ENCODE measurements at regions not wholly inside any gene's neighbourhood (a gene's known extent, or its start where the extent isn't known, plus 50 kb on each side); places are given as distances from the start of the nearest gene placed in this dataset.
"Not testable (repeated sequence)": the region's sequence is repeated elsewhere in the genome, so short reads cannot be mapped to it uniquely, and the experiment has no call there.

- Histone ChIP-seq H3K79me2 (ENCODE audit: control insufficient read depth, insufficient read depth, low read length) (no peaks in the 10 kb centered on the region), H4K8ac (ENCODE audit: low read depth, low read length) (no peak overlapping the region), H3K9ac (ENCODE audit: low read length) (no peak overlapping the region), H2BK5ac (ENCODE audit: low read length) (no peak overlapping the region), H3K23ac (ENCODE audit: low read length) (no peak overlapping the region), H3K79me1 (ENCODE audit: low read length) (no peaks in the 10 kb centered on the region), H3K27me3 (ENCODE audit: insufficient read depth, low read length, poor library complexity) (no peaks in the 10 kb centered on the region), H3K18ac (ENCODE audit: low read length) (no peak overlapping the region), H3K36me3 (ENCODE audit: control insufficient read depth, insufficient read depth, low read length) (no peaks in the 10 kb centered on the region), H3K4me2 (ENCODE audit: low read length) (no peak overlapping the region), H3K27ac (ENCODE audit: low read depth, low read length) (no peak overlapping the region), H2BK15ac (replicated peaks; ENCODE audit: low read depth) (no peak overlapping the region), H2BK120ac (ENCODE audit: low read depth, low read length) (no peak overlapping the region), H2AK5ac (ENCODE audit: low read length) (no peak overlapping the region), H3K4me1 (ENCODE audit: control insufficient read depth, low read depth, low read length) (no peaks in the 10 kb centered on the region), H3K56ac (ENCODE audit: low read length) (no peak overlapping the region), H4K5ac (ENCODE audit: low read length) (no peak overlapping the region), H3K4ac (ENCODE audit: low read depth, low read length) (no peak overlapping the region), H3K4me3 (ENCODE audit: low read length) (no peak overlapping the region)
- DNase-seq, result no peak
- no CpG with 5 or more reads among the region's 3 CpGs for WGBS (ENCODE audit: extremely low coverage, insufficient coverage, low lambda C conversion rate)
Observed at GRCh38 chr10:77721815-77722214, 84.2 kb upstream of the KCNMA1 start.

GRCh38 chr10:77718957-77719356 lies 81.3 kb upstream of the KCNMA1 start:
- H3K27me3 ChIP-seq (ENCODE audit: insufficient read depth, low read length, poor library complexity), result no peaks in the 10 kb centered on the region
- H3K27ac ChIP-seq (ENCODE audit: low read depth, low read length), result no peak overlapping the region
- no peaks in the 10 kb centered on the region for H3K36me3 ChIP-seq (ENCODE audit: control insufficient read depth, insufficient read depth, low read length)
- no peak overlapping the region for H2BK120ac ChIP-seq (ENCODE audit: low read depth, low read length)
- H4K8ac ChIP-seq (ENCODE audit: low read depth, low read length), result no peak overlapping the region
- H3K4me3 ChIP-seq (ENCODE audit: low read length), result no peak overlapping the region
- H3K56ac ChIP-seq (ENCODE audit: low read length), result no peak overlapping the region
- H3K4ac ChIP-seq (ENCODE audit: low read depth, low read length), result no peak overlapping the region
- no peak overlapping the region for H3K9ac ChIP-seq (ENCODE audit: low read length)
- no peak overlapping the region for H2BK5ac ChIP-seq (ENCODE audit: low read length)
- no peak overlapping the region for H3K18ac ChIP-seq (ENCODE audit: low read length)
- H2BK15ac ChIP-seq (replicated peaks; ENCODE audit: low read depth), result no peak overlapping the region
- no CpG with 5 or more reads among the region's 2 CpGs for WGBS (ENCODE audit: extremely low coverage, insufficient coverage, low lambda C conversion rate)
- no peak for DNase-seq
- no peak overlapping the region for H2AK5ac ChIP-seq (ENCODE audit: low read length)
- no peak overlapping the region for H3K23ac ChIP-seq (ENCODE audit: low read length)
- no peaks in the 10 kb centered on the region for H3K4me1 ChIP-seq (ENCODE audit: control insufficient read depth, low read depth, low read length)
- no peaks in the 10 kb centered on the region for H3K79me2 ChIP-seq (ENCODE audit: control insufficient read depth, insufficient read depth, low read length)
- no peak overlapping the region for H3K4me2 ChIP-seq (ENCODE audit: low read length)
- no peak overlapping the region for H4K5ac ChIP-seq (ENCODE audit: low read length)
- no peaks in the 10 kb centered on the region for H3K79me1 ChIP-seq (ENCODE audit: low read length)

DNA sequence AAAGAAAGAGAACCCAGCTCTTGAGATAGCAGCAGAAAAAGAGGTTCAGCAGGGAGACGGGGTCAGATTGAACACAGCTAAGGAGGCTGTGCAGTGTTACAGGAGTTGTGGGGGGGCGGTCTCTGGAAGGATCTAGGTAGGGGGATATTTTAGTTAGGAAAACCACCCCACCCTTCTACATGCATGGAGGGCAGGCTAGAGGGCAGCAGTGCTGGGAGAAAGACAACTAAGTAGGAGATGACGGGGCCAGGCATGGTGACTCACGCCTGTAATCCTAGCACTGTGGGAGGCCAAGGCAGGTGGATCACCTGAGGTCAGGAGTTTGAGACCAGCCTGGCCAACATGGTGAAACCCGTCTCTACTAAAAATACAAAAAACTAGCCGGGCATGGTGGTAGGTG lies 80.7 kb upstream of the KCNMA1 start:
- H3K4me1 ChIP-seq (ENCODE audit: control insufficient read depth, low read depth, low read length); H2BK120ac ChIP-seq (ENCODE audit: low read depth, low read length); H3K36me3 ChIP-seq (ENCODE audit: control insufficient read depth, insufficient read depth, low read length); H2BK5ac ChIP-seq (ENCODE audit: low read length); H3K4me3 ChIP-seq (ENCODE audit: low read length); H3K4ac ChIP-seq (ENCODE audit: low read depth, low read length); H2BK15ac ChIP-seq (replicated peaks; ENCODE audit: low read depth); H3K18ac ChIP-seq (ENCODE audit: low read length); H3K23ac ChIP-seq (ENCODE audit: low read length); H3K79me2 ChIP-seq (ENCODE audit: control insufficient read depth, insufficient read depth, low read length); H3K4me2 ChIP-seq (ENCODE audit: low read length); H2AK5ac ChIP-seq (ENCODE audit: low read length); H4K5ac ChIP-seq (ENCODE audit: low read length); H3K27ac ChIP-seq (ENCODE audit: low read depth, low read length); H3K27me3 ChIP-seq (ENCODE audit: insufficient read depth, low read length, poor library complexity); H3K9ac ChIP-seq (ENCODE audit: low read length); H3K79me1 ChIP-seq (ENCODE audit: low read length); H3K56ac ChIP-seq (ENCODE audit: low read length); H4K8ac ChIP-seq (ENCODE audit: low read depth, low read length): not testable (repeated sequence)
- no CpG with 5 or more reads among the region's 6 CpGs for WGBS (ENCODE audit: extremely low coverage, insufficient coverage, low lambda C conversion rate)
- DNase-seq, result peak; percentile 27

DNA sequence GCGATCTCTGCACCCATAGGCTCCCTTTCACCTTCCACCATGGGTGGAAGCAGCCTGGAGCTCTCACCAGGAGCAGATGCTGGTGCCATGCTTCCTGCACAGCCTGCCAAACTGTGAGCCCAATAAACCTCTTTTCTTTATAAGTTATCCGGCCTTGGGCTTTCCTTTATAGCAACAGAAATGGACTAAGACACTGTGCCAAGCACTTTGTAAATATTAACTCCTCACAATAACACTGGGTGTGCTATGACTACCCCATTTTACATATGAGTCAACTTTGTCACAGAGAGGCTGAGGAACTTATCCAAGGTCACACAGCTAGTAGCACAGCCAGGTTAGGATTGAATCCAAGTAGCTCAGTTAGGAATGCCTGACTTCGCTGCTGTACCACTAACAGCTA lies 79.7 kb upstream of the KCNMA1 start:
- no peak overlapping the region for H4K5ac ChIP-seq (ENCODE audit: low read length)
- H3K18ac ChIP-seq (ENCODE audit: low read length), result no peak overlapping the region
- no peak overlapping the region for H3K4me3 ChIP-seq (ENCODE audit: low read length)
- H3K4ac ChIP-seq (ENCODE audit: low read depth, low read length), result no peak overlapping the region
- H2BK5ac ChIP-seq (ENCODE audit: low read length), result no peak overlapping the region
- no peak overlapping the region for H2BK120ac ChIP-seq (ENCODE audit: low read depth, low read length)
- WGBS (ENCODE audit: extremely low coverage, insufficient coverage, low lambda C conversion rate), result no CpG with 5 or more reads among the region's 3 CpGs
- no peaks in the 10 kb centered on the region for H3K79me1 ChIP-seq (ENCODE audit: low read length)
- no peaks in the 10 kb centered on the region for H3K79me2 ChIP-seq (ENCODE audit: control insufficient read depth, insufficient read depth, low read length)
- no peak overlapping the region for H3K56ac ChIP-seq (ENCODE audit: low read length)
- DNase-seq, result no peak
- no peak overlapping the region for H3K23ac ChIP-seq (ENCODE audit: low read length)
- H2BK15ac ChIP-seq (replicated peaks; ENCODE audit: low read depth), result no peak overlapping the region
- H3K27ac ChIP-seq (ENCODE audit: low read depth, low read length), result no peak overlapping the region
- H3K27me3 ChIP-seq (ENCODE audit: insufficient read depth, low read length, poor library complexity), result no peaks in the 10 kb centered on the region
- H3K4me2 ChIP-seq (ENCODE audit: low read length), result no peak overlapping the region
- H3K36me3 ChIP-seq (ENCODE audit: control insufficient read depth, insufficient read depth, low read length), result no peaks in the 10 kb centered on the region
- no peak overlapping the region for H2AK5ac ChIP-seq (ENCODE audit: low read length)
- H3K4me1 ChIP-seq (ENCODE audit: control insufficient read depth, low read depth, low read length), result no peaks in the 10 kb centered on the region
- no peak overlapping the region for H4K8ac ChIP-seq (ENCODE audit: low read depth, low read length)
- H3K9ac ChIP-seq (ENCODE audit: low read length), result no peak overlapping the region

GRCh38 chr10:77716458-77717317 lies 79.1 kb upstream of the KCNMA1 start:
- H3K4me3 ChIP-seq (ENCODE audit: low read length), result no peak overlapping the region
- H3K23ac ChIP-seq (ENCODE audit: low read length), result no peak overlapping the region
- no peak overlapping the region for H3K18ac ChIP-seq (ENCODE audit: low read length)
- no peak overlapping the region for H2BK120ac ChIP-seq (ENCODE audit: low read depth, low read length)
- H3K4ac ChIP-seq (ENCODE audit: low read depth, low read length), result no peak overlapping the region
- H2BK5ac ChIP-seq (ENCODE audit: low read length), result no peak overlapping the region
- H3K9ac ChIP-seq (ENCODE audit: low read length), result no peak overlapping the region
- no peak overlapping the region for H3K56ac ChIP-seq (ENCODE audit: low read length)
- H3K79me2 ChIP-seq (ENCODE audit: control insufficient read depth, insufficient read depth, low read length), result no peaks in the 10 kb centered on the region
- no peaks in the 10 kb centered on the region for H3K27me3 ChIP-seq (ENCODE audit: insufficient read depth, low read length, poor library complexity)
- WGBS (ENCODE audit: extremely low coverage, insufficient coverage, low lambda C conversion rate), result no CpG with 5 or more reads among the region's 13 CpGs
- DNase-seq, result peak; percentile 48
- H3K27ac ChIP-seq (ENCODE audit: low read depth, low read length), result no peak overlapping the region
- H4K8ac ChIP-seq (ENCODE audit: low read depth, low read length), result no peak overlapping the region
- H4K5ac ChIP-seq (ENCODE audit: low read length), result no peak overlapping the region
- no peaks in the 10 kb centered on the region for H3K36me3 ChIP-seq (ENCODE audit: control insufficient read depth, insufficient read depth, low read length)
- no peaks in the 10 kb centered on the region for H3K4me1 ChIP-seq (ENCODE audit: control insufficient read depth, low read depth, low read length)
- no peak overlapping the region for H2AK5ac ChIP-seq (ENCODE audit: low read length)
- no peak overlapping the region for H3K4me2 ChIP-seq (ENCODE audit: low read length)
- H2BK15ac ChIP-seq (replicated peaks; ENCODE audit: low read depth), result no peak overlapping the region
- no peaks in the 10 kb centered on the region for H3K79me1 ChIP-seq (ENCODE audit: low read length)

DNA sequence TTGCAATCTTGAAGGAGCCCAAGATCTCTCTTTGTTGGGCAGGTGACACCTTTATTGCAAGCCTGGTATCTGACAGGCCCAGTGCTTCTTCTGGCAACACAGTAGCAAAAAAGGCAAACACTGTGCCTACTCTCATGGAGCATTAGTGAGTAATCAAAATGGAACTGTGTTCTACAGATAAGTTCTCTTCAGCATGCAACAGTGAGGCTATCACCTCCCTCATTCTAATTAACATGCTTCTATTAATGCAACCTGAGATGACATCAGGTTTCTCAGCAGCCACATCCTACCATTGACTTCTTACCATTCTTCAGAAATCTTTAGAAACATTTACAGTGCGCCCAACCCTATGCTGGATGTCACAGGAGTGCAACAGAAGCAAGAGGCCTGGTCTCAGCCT lies 77.9 kb upstream of the KCNMA1 start:
- WGBS (ENCODE audit: extremely low coverage, insufficient coverage, low lambda C conversion rate), result no CpG with 5 or more reads among the region's 1 CpG
- H3K18ac ChIP-seq (ENCODE audit: low read length), result no peak overlapping the region
- H2AK5ac ChIP-seq (ENCODE audit: low read length), result no peak overlapping the region
- DNase-seq, result no peak
- H3K79me2 ChIP-seq (ENCODE audit: control insufficient read depth, insufficient read depth, low read length), result no peaks in the 10 kb centered on the region
- no peak overlapping the region for H4K8ac ChIP-seq (ENCODE audit: low read depth, low read length)
- H3K27me3 ChIP-seq (ENCODE audit: insufficient read depth, low read length, poor library complexity), result no peaks in the 10 kb centered on the region
- peaks cover 2% of the 10 kb centered on the region for H3K4me1 ChIP-seq (ENCODE audit: control insufficient read depth, low read depth, low read length)
- no peak overlapping the region for H3K56ac ChIP-seq (ENCODE audit: low read length)
- no peak overlapping the region for H3K23ac ChIP-seq (ENCODE audit: low read length)
- H2BK15ac ChIP-seq (replicated peaks; ENCODE audit: low read depth), result no peak overlapping the region
- no peak overlapping the region for H3K9ac ChIP-seq (ENCODE audit: low read length)
- H3K27ac ChIP-seq (ENCODE audit: low read depth, low read length), result no peak overlapping the region
- no peak overlapping the region for H2BK120ac ChIP-seq (ENCODE audit: low read depth, low read length)
- H3K36me3 ChIP-seq (ENCODE audit: control insufficient read depth, insufficient read depth, low read length), result no peaks in the 10 kb centered on the region
- H3K4me2 ChIP-seq (ENCODE audit: low read length), result no peak overlapping the region
- no peak overlapping the region for H3K4me3 ChIP-seq (ENCODE audit: low read length)
- no peak overlapping the region for H3K4ac ChIP-seq (ENCODE audit: low read depth, low read length)
- H4K5ac ChIP-seq (ENCODE audit: low read length), result no peak overlapping the region
- H2BK5ac ChIP-seq (ENCODE audit: low read length), result no peak overlapping the region
- H3K79me1 ChIP-seq (ENCODE audit: low read length), result no peaks in the 10 kb centered on the region
